Stimulated activated naive B cell treated with anti-CD40 and anti-IgM and Interleukin-4, amounts not matched to agents 10 μg/mL and 1 μg/mL and 100 μg/mL, for 72 hours (primary cell): ENCODE measurements at regions not wholly inside any gene's neighbourhood (a gene's known extent, or its start where the extent isn't known, plus 50 kb on each side); places are given as distances from the start of the nearest gene placed in this dataset.

ENCODE experiments used
- ATAC-seq, 2 donors: fragments of 150-1000 bp; cut with Tn5 transposase; replicated peaks; 2 replicates each; pipeline ENCODE4 v1.10.0; 2021; ENCODE audit warnings: moderate library complexity in 1 of 2
- DNase-seq: peaks from one replicate; pipeline ENCODE4 v3.0.0; 2021
- H3K27ac Mint-ChIP-seq: one replicate; pipeline ENCODE4 v1.8.0; 2022; ENCODE audit warnings: mild to moderate bottlenecking, mixed read lengths
- H3K27me3 Mint-ChIP-seq, 2 donors: one replicate each; pipeline ENCODE4 v1.8.0; 2022; ENCODE audit warnings: mixed read lengths in 2 of 2
- H3K36me3 Mint-ChIP-seq, 2 donors: one replicate each; pipeline ENCODE4 v1.8.0; 2022; ENCODE audit warnings: mixed read lengths in 2 of 2, mild to moderate bottlenecking in 1 of 2
- H3K4me1 Mint-ChIP-seq, 2 donors: one replicate each; pipeline ENCODE4 v1.8.0; 2022; ENCODE audit warnings: mixed read lengths in 2 of 2, mild to moderate bottlenecking in 1 of 2
- H3K4me3 Mint-ChIP-seq, 2 donors: one replicate each; pipeline ENCODE4 v1.8.0; 2022; ENCODE audit warnings: mild to moderate bottlenecking in 2 of 2, mixed read lengths in 2 of 2, moderate library complexity in 1 of 2
- H3K9me3 Mint-ChIP-seq, 2 donors: one replicate each; pipeline ENCODE4 v1.8.0; 2022; ENCODE audit warnings: mixed read lengths in 2 of 2, mild to moderate bottlenecking in 1 of 2

DNA sequence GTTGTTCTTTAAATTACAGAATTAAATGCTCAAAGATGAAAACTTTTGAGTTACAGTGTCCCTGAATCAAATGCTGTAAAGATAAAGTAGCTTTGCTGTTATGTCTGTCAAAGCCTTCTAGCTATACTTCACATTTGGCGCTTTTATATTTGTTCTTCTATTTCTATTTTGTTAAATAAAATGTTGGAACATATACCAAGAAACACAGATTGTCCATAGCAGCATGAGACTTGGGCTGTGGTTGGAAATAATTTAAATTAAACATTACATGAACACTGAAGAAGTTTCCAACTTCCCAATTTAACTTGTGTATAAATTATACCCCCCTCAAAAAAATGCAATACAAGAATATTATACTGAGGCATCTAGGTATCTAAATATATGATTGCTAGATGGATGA lies 249.8 kb downstream of the NR2F1-AS1 start:
- ATAC-seq (no peak), DNase-seq (no peak)
- H3K4me3 Mint-ChIP-seq: no peak overlapping the region
- H3K27ac Mint-ChIP-seq: no peak overlapping the region
- H3K4me1 Mint-ChIP-seq: no peaks in the 10 kb centered on the region
- no peaks in the 10 kb centered on the region for H3K27me3 Mint-ChIP-seq
- H3K9me3 Mint-ChIP-seq: no peaks in the 10 kb centered on the region
- no peaks in the 10 kb centered on the region for H3K36me3 Mint-ChIP-seq

DNA sequence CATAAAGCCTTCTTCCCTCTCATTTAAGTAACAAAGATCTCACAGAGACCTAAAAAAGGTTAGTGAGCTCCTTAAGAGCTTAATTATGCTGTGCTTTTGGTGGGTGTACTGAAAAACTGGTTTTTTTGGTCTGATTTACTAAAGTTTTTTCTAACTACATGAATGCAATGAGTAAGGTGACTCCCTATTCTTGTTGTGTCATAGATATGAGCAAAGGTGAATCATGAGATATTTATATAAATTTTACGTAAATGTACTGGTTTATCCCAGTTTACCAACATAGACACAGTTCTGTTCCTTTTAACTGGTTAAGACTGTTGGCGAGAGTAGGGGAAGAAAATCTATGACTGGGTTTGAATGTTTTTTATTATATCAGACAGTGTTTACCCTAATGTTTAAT lies 250.5 kb downstream of the NR2F1-AS1 start:
- Mint-ChIP-seq H3K27me3 (no peaks in the 10 kb centered on the region), H3K4me1 (no peaks in the 10 kb centered on the region), H3K36me3 (no peaks in the 10 kb centered on the region), H3K4me3 (no peak overlapping the region), H3K9me3 (no peaks in the 10 kb centered on the region), H3K27ac (no peak overlapping the region)
- DNase-seq (no peak), ATAC-seq (no peak)

GRCh38 chr5:93329756-93330155 lies 251.3 kb downstream of the NR2F1-AS1 start:
- no peak overlapping the region for H3K27ac Mint-ChIP-seq
- H3K4me1 Mint-ChIP-seq: no peaks in the 10 kb centered on the region
- H3K4me3 Mint-ChIP-seq: no peak overlapping the region

DNA sequence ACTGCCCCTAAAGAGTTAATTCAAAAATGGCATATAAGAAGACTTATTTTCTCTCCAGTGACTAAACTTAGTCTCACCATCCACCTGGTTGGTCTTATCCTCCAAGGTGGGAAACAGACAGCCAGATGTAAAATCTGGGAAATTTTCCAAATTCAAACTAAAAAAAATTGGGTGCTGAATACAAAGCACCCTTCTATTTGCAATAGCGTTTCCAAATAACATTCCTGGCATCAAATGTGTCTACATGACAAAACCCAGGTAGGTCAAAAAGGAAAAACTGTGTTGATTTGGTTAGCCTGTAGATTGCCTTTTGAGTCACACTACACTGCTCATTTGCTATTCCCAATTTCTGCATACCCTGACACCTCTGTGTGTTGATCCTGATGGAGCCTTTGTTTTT lies 252.2 kb downstream of the NR2F1-AS1 start:
- Mint-ChIP-seq H3K27me3 (no peaks in the 10 kb centered on the region), H3K4me3 (no peak overlapping the region), H3K36me3 (no peaks in the 10 kb centered on the region), H3K27ac (no peak overlapping the region), H3K9me3 (no peaks in the 10 kb centered on the region), H3K4me1 (no peaks in the 10 kb centered on the region)
- ATAC-seq: no peak
- no peak for DNase-seq

More at GRCh38 chr5:93329756-93330155, 251.3 kb downstream of the NR2F1-AS1 start:
- H3K27me3 Mint-ChIP-seq: no peaks in the 10 kb centered on the region
- no peaks in the 10 kb centered on the region for H3K9me3 Mint-ChIP-seq
- H3K36me3 Mint-ChIP-seq: no peaks in the 10 kb centered on the region
- ATAC-seq (no peak), DNase-seq (no peak)

GRCh38 chr5:93327605-93328004 lies 253.4 kb downstream of the NR2F1-AS1 start:
- H3K9me3 Mint-ChIP-seq: no peaks in the 10 kb centered on the region
- H3K27me3 Mint-ChIP-seq: no peaks in the 10 kb centered on the region
- no peaks in the 10 kb centered on the region for H3K4me1 Mint-ChIP-seq
- H3K4me3 Mint-ChIP-seq: no peak overlapping the region
- no peak overlapping the region for H3K27ac Mint-ChIP-seq
- no peaks in the 10 kb centered on the region for H3K36me3 Mint-ChIP-seq
- ATAC-seq (no peak), DNase-seq (no peak)

GRCh38 chr5:93325946-93326345 lies 255.1 kb downstream of the NR2F1-AS1 start:
- Mint-ChIP-seq H3K27ac (no peak overlapping the region), H3K36me3 (no peaks in the 10 kb centered on the region), H3K27me3 (no peaks in the 10 kb centered on the region)

DNA sequence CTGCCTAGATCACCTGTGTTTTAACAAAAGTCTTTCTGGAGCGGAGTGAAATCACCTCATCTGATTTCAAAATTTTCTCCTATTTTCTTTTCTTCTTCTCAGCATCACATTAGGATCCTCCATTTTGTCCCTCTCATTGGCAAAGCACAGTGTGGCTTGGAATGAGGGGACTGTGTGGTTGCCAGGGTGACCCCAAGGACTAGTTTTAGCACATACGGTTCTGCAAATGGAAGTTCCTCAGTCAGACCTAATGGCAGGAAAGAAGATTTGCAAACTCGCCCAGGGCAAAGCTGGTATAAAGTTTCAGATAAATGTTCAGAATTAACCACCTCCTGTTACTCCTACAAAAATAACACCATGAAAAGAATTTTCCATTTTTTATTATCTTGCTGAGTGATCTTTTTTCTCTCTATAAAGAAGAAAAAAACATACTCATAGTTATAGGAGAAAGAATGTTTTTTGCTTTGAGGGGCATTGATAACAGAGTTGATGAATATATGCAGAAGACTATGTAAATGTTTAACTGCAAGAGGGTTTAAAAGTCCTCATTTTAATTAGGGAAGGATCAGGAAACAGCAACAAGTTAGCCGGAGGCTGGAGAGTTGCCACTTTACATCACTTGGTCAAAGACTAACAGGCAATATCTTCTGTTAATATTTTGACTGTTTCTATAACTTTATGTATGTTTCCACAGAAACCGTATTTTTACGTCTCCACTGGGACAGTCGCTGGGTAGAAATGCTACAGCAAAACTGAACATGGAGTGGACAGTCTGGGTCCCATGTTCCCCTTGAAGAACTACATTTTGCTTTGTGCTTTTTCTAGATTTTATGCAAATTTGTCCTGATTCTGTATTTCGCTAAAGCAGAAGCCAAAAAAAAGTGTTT lies 257.8 kb downstream of the NR2F1-AS1 start:
- no peak for ATAC-seq
- Mint-ChIP-seq H3K27me3 (no peaks in the 10 kb centered on the region), H3K36me3 (no peaks in the 10 kb centered on the region), H3K9me3 (peaks cover 0 to 2% of the 10 kb centered on the region in 2 donors), H3K4me1 (no peaks in the 10 kb centered on the region), H3K27ac (no peak overlapping the region), H3K4me3 (no peak overlapping the region)
- no peak for DNase-seq

More at GRCh38 chr5:93325946-93326345, 255.1 kb downstream of the NR2F1-AS1 start:
- DNase-seq (no peak), ATAC-seq (no peak)
- Mint-ChIP-seq H3K4me1 (no peaks in the 10 kb centered on the region), H3K4me3 (no peak overlapping the region), H3K9me3 (no peaks in the 10 kb centered on the region)

GRCh38 chr5:93320920-93321445 lies 260.0 kb downstream of the NR2F1-AS1 start:
- no peak for ATAC-seq
- no peak overlapping the region for H3K4me3 Mint-ChIP-seq

GRCh38 chr5:93313672-93314071 lies 267.3 kb downstream of the NR2F1-AS1 start:
- Mint-ChIP-seq H3K4me1 (no peaks in the 10 kb centered on the region), H3K36me3 (no peaks in the 10 kb centered on the region), H3K4me3 (no peak overlapping the region), H3K27ac (no peak overlapping the region), H3K27me3 (no peaks in the 10 kb centered on the region), H3K9me3 (peaks cover 0 to 4% of the 10 kb centered on the region in 2 donors)
- no peak for ATAC-seq
- DNase-seq: no peak

More at GRCh38 chr5:93320920-93321445, 260.0 kb downstream of the NR2F1-AS1 start:
- Mint-ChIP-seq H3K36me3 (no peaks in the 10 kb centered on the region), H3K4me1 (no peaks in the 10 kb centered on the region), H3K27me3 (no peaks in the 10 kb centered on the region), H3K27ac (no peak overlapping the region), H3K9me3 (peaks cover 0 to 2% of the 10 kb centered on the region in 2 donors)
- DNase-seq: no peak

DNA sequence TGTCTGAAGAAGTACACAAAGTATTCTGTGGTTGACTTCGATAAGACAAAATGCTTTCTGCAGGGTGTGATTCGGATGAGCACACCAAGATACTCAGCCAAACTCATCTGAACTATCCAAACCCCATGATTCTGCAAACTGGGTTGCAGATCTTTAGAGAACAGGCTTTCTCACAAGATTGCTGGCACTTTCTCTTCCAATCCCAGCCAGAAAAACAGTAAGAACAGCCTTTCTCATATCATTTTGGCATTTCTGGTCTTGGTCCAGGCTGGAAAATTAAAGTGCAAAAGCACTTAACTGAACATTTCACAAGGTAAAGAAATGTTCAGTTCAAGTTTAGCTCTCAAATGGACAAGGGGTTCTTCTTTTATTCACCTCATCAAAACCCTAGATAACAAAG lies 269.1 kb downstream of the NR2F1-AS1 start:
- Mint-ChIP-seq H3K9me3 (peaks cover 2 to 3% of the 10 kb centered on the region in 2 donors), H3K4me1 (no peaks in the 10 kb centered on the region), H3K36me3 (no peaks in the 10 kb centered on the region), H3K27me3 (no peaks in the 10 kb centered on the region), H3K4me3 (no peak overlapping the region), H3K27ac (no peak overlapping the region)
- no peak for DNase-seq
- ATAC-seq: no peak

- no peak for DNase-seq
- peaks cover 0 to 3% of the 10 kb centered on the region in 2 donors for H3K9me3 Mint-ChIP-seq
- H3K4me3 Mint-ChIP-seq: no peak overlapping the region
- ATAC-seq: no peak
- H3K27me3 Mint-ChIP-seq: peaks cover 0 to 5% of the 10 kb centered on the region in 2 donors
- no peaks in the 10 kb centered on the region for H3K36me3 Mint-ChIP-seq
- H3K27ac Mint-ChIP-seq: no peak overlapping the region
- no peaks in the 10 kb centered on the region for H3K4me1 Mint-ChIP-seq
Observed at GRCh38 chr5:93307557-93307956, 273.5 kb downstream of the NR2F1-AS1 start.

DNA sequence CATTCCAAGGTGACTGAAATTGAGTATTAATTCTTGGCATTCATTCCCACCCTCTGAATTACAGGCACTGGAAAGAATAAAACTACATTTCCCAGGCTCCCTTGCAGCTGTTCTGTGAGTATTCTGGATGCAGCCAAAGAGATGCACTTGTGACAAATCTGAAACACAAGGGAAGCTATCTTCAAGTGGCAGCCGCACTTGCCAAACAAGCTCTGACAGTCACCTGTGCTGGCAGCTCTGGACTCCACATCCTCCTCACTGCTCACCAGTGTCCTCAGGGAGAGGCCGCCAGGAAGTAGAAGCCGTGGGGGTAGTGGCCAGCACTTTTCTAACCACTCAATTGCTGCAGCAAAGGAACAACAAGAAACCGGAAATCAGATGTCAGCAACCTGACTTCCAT lies 275.0 kb downstream of the NR2F1-AS1 start:
- H3K36me3 Mint-ChIP-seq: no peaks in the 10 kb centered on the region
- peaks cover 0 to 3% of the 10 kb centered on the region in 2 donors for H3K9me3 Mint-ChIP-seq
- peaks cover 0 to 5% of the 10 kb centered on the region in 2 donors for H3K27me3 Mint-ChIP-seq
- no peak for DNase-seq
- no peak overlapping the region for H3K4me3 Mint-ChIP-seq
- no peaks in the 10 kb centered on the region for H3K4me1 Mint-ChIP-seq
- ATAC-seq: no peak
- H3K27ac Mint-ChIP-seq: no peak overlapping the region

- DNase-seq: no peak
- Mint-ChIP-seq H3K9me3 (peaks cover 0 to 3% of the 10 kb centered on the region in 2 donors), H3K36me3 (no peaks in the 10 kb centered on the region), H3K4me1 (no peaks in the 10 kb centered on the region), H3K27ac (no peak overlapping the region), H3K4me3 (no peak overlapping the region), H3K27me3 (peaks cover 0 to 5% of the 10 kb centered on the region in 2 donors)
- ATAC-seq: no peak
Observed at GRCh38 chr5:93304456-93305250, 276.4 kb downstream of the NR2F1-AS1 start.

DNA sequence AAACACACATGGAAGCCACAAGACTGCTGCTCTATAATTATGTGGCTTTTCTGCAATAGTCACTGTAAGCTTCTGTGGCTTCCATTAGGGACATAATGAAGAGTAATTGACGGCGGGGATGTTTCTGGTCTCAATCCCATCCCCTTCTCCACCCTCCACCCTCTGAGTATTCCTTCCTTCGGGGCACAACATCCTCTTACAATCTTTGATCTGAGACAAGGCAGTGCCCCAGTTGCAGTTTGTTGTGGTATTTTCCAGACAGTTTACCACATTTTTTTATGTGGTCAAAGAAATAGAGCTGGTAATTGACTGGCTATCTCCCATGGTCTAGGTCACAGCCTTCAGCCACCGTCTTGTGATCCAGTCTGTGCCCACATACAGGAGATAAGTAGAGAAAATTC lies 277.7 kb downstream of the NR2F1-AS1 start:
- no peak for DNase-seq
- Mint-ChIP-seq H3K4me3 (no peak overlapping the region), H3K27ac (no peak overlapping the region), H3K9me3 (no peaks in the 10 kb centered on the region), H3K4me1 (no peaks in the 10 kb centered on the region), H3K27me3 (peaks cover 0 to 5% of the 10 kb centered on the region in 2 donors), H3K36me3 (no peaks in the 10 kb centered on the region)
- no peak for ATAC-seq
